ENCODE measurements at regions not wholly inside any gene's neighbourhood (a gene's known extent, or its start where the extent isn't known, plus 50 kb on each side); places are given as distances from the start of the nearest gene placed in this dataset.

DNA sequence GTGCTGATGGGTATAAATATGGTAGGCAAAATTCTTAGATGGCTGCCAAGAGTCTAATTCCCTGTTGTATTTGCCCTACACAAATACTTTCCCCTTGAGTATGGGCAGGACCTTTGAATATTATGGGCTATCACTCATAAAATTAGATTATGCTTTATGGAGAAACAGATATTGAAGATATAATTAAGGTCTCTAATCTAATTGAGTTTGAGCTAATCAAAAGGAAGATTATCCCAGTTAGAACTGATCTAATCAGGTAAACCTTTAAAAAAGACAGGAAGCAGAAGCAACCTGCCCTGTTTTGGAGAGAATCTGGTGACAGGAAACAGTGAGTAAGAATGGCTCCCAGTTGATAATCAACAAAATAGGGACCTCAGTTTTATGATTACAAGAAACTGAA is 609.0 kb upstream of the PRMT6 start:
- H3K27me3 ChIP-seq (ENCODE audit: insufficient read depth, low read depth, severe bottlenecking) = no peaks in the 10 kb centered on the region
- no peak overlapping the region for H3K27ac ChIP-seq
- no peak for DNase-seq
- TF ChIP-seq CTCF (IDR thresholded peaks at IDR 0.05; ENCODE audit: low read depth, low read length) = no peak
- no peaks in the 10 kb centered on the region for H3K36me3 ChIP-seq
- no peak overlapping the region for H3K4me3 ChIP-seq (ENCODE audit: low read depth, low read length)
- no peaks in the 10 kb centered on the region for H3K9me3 ChIP-seq (ENCODE audit: severe bottlenecking)

DNA sequence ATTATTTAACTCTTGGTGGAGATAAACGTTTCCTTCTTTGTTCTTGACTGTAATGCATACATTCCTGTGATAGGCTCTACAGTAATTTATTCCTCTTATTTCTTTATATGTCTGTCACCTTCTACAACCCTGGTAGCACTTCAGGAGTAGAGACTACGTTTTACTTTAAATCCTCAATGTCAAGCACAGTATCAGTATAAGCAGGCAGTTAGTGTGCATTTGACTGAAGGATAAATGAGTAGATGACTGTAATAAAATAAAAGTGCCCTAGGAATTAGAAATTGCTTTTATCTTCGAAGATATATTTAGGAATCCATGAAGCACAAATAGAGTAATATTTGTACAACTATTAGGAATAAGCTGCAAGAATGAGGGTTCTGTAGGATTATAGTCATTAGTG is 599.6 kb upstream of the PRMT6 start:
- H3K9me3 ChIP-seq (ENCODE audit: severe bottlenecking) = no peaks in the 10 kb centered on the region
- no peak overlapping the region for H3K4me3 ChIP-seq (ENCODE audit: low read depth, low read length)
- TF ChIP-seq CTCF (IDR thresholded peaks at IDR 0.05; ENCODE audit: low read depth, low read length) = no peak
- H3K27ac ChIP-seq = no peak overlapping the region; the same call in 1 of the 2 replicates
- no peaks in the 10 kb centered on the region for H3K36me3 ChIP-seq
- no peak for DNase-seq
- H3K27me3 ChIP-seq (ENCODE audit: insufficient read depth, low read depth, severe bottlenecking) = no peaks in the 10 kb centered on the region

DNA sequence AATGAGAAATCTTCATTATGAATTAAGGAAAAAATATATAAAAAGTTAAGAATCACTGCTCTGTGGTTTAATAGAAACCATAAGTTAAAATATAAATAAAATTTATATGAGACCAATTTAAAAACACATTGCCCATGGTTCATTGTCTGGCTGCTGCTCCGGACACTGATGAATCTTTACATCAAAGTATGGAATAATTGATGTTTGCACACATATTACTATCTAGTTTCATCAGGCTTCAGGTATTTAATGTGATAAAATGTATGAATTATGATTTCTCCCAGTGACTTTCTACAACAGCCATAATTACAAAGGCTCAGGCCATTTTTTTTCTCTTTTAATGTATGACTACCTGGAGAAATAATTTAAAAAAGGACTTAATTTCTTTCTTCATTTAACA is 599.1 kb upstream of the PRMT6 start:
- Histone ChIP-seq H3K4me3 (ENCODE audit: low read depth, low read length) (no peak overlapping the region), H3K27ac (no peak overlapping the region), H3K36me3 (no peaks in the 10 kb centered on the region), H3K27me3 (ENCODE audit: insufficient read depth, low read depth, severe bottlenecking) (no peaks in the 10 kb centered on the region), H3K9me3 (ENCODE audit: severe bottlenecking) (no peaks in the 10 kb centered on the region)
- no peak for TF ChIP-seq CTCF (IDR thresholded peaks at IDR 0.05; ENCODE audit: low read depth, low read length)
- DNase-seq = no peak

- no peak for DNase-seq
- H3K27me3 ChIP-seq (ENCODE audit: insufficient read depth, low read depth, severe bottlenecking) = no peaks in the 10 kb centered on the region
- no peaks in the 10 kb centered on the region for H3K36me3 ChIP-seq
- no peaks in the 10 kb centered on the region for H3K9me3 ChIP-seq (ENCODE audit: severe bottlenecking)
- H3K27ac ChIP-seq = no peak overlapping the region
- H3K4me3 ChIP-seq (ENCODE audit: low read depth, low read length) = no peak overlapping the region
- no peak for TF ChIP-seq CTCF (IDR thresholded peaks at IDR 0.05; ENCODE audit: low read depth, low read length)
These were observed 597.6 kb upstream of the PRMT6 start for GRCh38 chr1:106458866-106459265.

DNA sequence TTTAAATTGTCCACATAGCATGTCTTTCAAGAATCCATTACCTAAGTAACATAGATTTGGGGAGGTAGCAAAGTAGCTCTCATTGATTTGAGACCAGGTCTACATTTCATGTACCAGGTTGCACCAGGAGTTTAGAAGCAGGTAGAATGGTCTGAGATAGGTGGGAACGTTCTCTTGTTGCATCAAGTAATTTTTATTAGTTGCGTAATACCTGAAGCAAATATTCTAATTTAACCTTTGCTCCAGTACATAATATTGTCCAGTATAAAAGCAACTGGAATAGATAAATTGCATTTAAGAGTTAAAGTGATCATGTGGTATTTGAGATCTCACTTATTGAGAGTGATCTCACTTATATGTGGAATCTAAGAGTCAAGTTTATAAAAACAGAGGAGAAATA is 597.1 kb upstream of the PRMT6 start:
- no peak for TF ChIP-seq CTCF (IDR thresholded peaks at IDR 0.05; ENCODE audit: low read depth, low read length)

GRCh38 chr1:106465666-106466065 is 590.8 kb upstream of the PRMT6 start:
- no peak overlapping the region for H3K27ac ChIP-seq
- no peaks in the 10 kb centered on the region for H3K36me3 ChIP-seq
- peaks cover 7% of the 10 kb centered on the region for H3K9me3 ChIP-seq (ENCODE audit: severe bottlenecking)
- no peak for TF ChIP-seq CTCF (IDR thresholded peaks at IDR 0.05; ENCODE audit: low read depth, low read length)
- no peak overlapping the region for H3K4me3 ChIP-seq (ENCODE audit: low read depth, low read length)
- H3K27me3 ChIP-seq (ENCODE audit: insufficient read depth, low read depth, severe bottlenecking) = no peaks in the 10 kb centered on the region
- DNase-seq = no peak

More for the DNA sequence above, 597.1 kb upstream of the PRMT6 start:
- no peaks in the 10 kb centered on the region for H3K9me3 ChIP-seq (ENCODE audit: severe bottlenecking)
- H3K36me3 ChIP-seq = no peaks in the 10 kb centered on the region
- no peak for DNase-seq
- H3K27ac ChIP-seq = no peak overlapping the region
- no peaks in the 10 kb centered on the region for H3K27me3 ChIP-seq (ENCODE audit: insufficient read depth, low read depth, severe bottlenecking)
- no peak overlapping the region for H3K4me3 ChIP-seq (ENCODE audit: low read depth, low read length)

All from WERI-Rb-1 (cell line).